ENCODE measurements at regions not wholly inside any gene's neighbourhood (a gene's known extent, or its start where the extent isn't known, plus 50 kb on each side); places are given as distances from the start of the nearest gene placed in this dataset.
A peak's percentile ranks its signal among the peaks of the same experiment; 100 is the strongest.

DNA sequence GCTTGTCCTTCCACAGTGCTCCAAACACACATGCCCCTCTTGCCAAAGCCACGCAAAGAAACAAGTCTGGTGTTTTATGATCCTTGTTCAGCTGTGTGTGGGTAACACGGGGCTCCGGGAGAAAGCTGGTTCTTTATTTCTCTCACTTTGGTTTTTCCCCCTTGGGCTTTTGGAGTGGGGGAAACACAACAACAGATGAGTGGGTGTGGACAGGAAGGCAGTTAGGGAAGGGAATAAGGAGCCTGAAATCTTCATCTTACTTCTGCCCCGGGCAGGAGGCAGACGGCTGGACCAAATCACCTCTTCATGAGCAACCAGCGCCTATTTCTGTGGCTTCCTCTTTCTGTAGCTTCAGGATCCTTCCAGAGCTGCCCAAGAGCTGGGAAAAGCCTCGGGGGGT, 218.5 kb downstream of the PHETA1 start:
- TF ChIP-seq ZC3H11A (IDR thresholded peaks at IDR 0.05) (no peak), TP53 (CRISPR knock-in tag; IDR thresholded peaks at IDR 0.05) (no peak), MYC (IDR thresholded peaks at IDR 0.05; ENCODE audit: borderline replicate concordance, low read length) (no peak), MAFK (IDR thresholded peaks at IDR 0.05; ENCODE audit: partially characterized antibody) (no peak), KDM5A (IDR thresholded peaks at IDR 0.05) (no peak), CBX2 (IDR thresholded peaks at IDR 0.05; ENCODE audit: borderline replicate concordance, low read depth) (no peak), RFX5 (IDR thresholded peaks at IDR 0.05) (no peak), TFCP2L1 (CRISPR knock-in tag; IDR thresholded peaks at IDR 0.05) (no peak), NFE2L2 (conservative IDR thresholded peaks at IDR 0.05; ENCODE audit: low read length) (no peak), USF2 (IDR thresholded peaks at IDR 0.05) (no peak), BCL3 (IDR thresholded peaks at IDR 0.05) (no peak), EHF (CRISPR knock-in tag; IDR thresholded peaks at IDR 0.05) (no peak), CEBPB (IDR thresholded peaks at IDR 0.05) (no peak)
- TF ChIP-seq, protein P1, sequence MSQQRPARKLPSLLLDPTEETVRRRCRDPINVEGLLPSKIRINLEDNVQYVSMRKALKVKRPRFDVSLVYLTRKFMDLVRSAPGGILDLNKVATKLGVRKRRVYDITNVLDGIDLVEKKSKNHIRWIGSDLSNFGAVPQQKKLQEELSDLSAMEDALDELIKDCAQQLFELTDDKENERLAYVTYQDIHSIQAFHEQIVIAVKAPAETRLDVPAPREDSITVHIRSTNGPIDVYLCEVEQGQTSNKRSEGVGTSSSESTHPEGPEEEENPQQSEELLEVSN (IDR thresholded peaks at IDR 0.05; ENCODE audit: borderline replicate concordance, low read depth), result no peak
- TF ChIP-seq, protein P2, sequence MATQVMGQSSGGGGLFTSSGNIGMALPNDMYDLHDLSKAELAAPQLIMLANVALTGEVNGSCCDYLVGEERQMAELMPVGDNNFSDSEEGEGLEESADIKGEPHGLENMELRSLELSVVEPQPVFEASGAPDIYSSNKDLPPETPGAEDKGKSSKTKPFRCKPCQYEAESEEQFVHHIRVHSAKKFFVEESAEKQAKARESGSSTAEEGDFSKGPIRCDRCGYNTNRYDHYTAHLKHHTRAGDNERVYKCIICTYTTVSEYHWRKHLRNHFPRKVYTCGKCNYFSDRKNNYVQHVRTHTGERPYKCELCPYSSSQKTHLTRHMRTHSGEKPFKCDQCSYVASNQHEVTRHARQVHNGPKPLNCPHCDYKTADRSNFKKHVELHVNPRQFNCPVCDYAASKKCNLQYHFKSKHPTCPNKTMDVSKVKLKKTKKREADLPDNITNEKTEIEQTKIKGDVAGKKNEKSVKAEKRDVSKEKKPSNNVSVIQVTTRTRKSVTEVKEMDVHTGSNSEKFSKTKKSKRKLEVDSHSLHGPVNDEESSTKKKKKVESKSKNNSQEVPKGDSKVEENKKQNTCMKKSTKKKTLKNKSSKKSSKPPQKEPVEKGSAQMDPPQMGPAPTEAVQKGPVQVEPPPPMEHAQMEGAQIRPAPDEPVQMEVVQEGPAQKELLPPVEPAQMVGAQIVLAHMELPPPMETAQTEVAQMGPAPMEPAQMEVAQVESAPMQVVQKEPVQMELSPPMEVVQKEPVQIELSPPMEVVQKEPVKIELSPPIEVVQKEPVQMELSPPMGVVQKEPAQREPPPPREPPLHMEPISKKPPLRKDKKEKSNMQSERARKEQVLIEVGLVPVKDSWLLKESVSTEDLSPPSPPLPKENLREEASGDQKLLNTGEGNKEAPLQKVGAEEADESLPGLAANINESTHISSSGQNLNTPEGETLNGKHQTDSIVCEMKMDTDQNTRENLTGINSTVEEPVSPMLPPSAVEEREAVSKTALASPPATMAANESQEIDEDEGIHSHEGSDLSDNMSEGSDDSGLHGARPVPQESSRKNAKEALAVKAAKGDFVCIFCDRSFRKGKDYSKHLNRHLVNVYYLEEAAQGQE (IDR thresholded peaks at IDR 0.05), result no peak
- TF ChIP-seq, protein P3, sequence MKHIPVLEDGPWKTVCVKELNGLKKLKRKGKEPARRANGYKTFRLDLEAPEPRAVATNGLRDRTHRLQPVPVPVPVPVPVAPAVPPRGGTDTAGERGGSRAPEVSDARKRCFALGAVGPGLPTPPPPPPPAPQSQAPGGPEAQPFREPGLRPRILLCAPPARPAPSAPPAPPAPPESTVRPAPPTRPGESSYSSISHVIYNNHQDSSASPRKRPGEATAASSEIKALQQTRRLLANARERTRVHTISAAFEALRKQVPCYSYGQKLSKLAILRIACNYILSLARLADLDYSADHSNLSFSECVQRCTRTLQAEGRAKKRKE (CRISPR knock-in tag; IDR thresholded peaks at IDR 0.05; ENCODE audit: low read depth), result no peak
- no peaks in the 10 kb centered on the region for H3K9me3 ChIP-seq
- WGBS (ENCODE audit: missing lambda C conversion rate), result 25% methylated on average over 7 of the region's 7 CpGs
- DNase-seq (ENCODE audit: low read depth in 1 of 2, low spot score in 1 of 2) (no peak), FAIRE-seq (no peak), ATAC-seq (peak in 1 of 2 experiments; percentile 35; a peak in 2 of 6 replicates)
- no peaks in the 10 kb centered on the region for H3K4me1 ChIP-seq
- CTCF ChIA-PET, result interaction anchor here (0.7 to 2.3 kb wide), 5 partner anchors 8 to 148 kb away, joined by 3 to 7 read pairs (median 3); no protein-coding TSS in a partner anchor
- POLR2A ChIA-PET, result no interaction called here
- H3K27ac ChIP-seq, result no peak overlapping the region
- no peak overlapping the region for H3K4me3 ChIP-seq
- H3K4me2 ChIP-seq, result no peak overlapping the region

- no peak for TF ChIP-seq ZFP36 (IDR thresholded peaks at IDR 0.05; ENCODE audit: borderline replicate concordance, partially characterized antibody)
- no peak overlapping the region for H3K4me2 ChIP-seq
- no peaks in the 10 kb centered on the region for H3K9me3 ChIP-seq
- FAIRE-seq (no peak), DNase-seq (ENCODE audit: low read depth in 1 of 2, low spot score in 1 of 2) (no peak), ATAC-seq (no peak)
- no peaks in the 10 kb centered on the region for H3K4me1 ChIP-seq
- ChIA-PET CTCF (interaction anchor here (1.2 to 2.3 kb wide), 2 partner anchors 21 to 125 kb away, joined by 3 to 7 read pairs; no protein-coding TSS in a partner anchor), POLR2A (no interaction called here)
- no peak overlapping the region for H3K27ac ChIP-seq
- 66% methylated on average over 4 of the region's 4 CpGs for WGBS (ENCODE audit: missing lambda C conversion rate)
- H3K4me3 ChIP-seq, result no peak overlapping the region
These were observed 219.6 kb downstream of the PHETA1 start for GRCh38 chr12:111149299-111149698.

All from A549 (cell line).